ENCODE measurements at regions not wholly inside any gene's neighbourhood (a gene's known extent, or its start where the extent isn't known, plus 50 kb on each side); places are given as distances from the start of the nearest gene placed in this dataset.

DNA sequence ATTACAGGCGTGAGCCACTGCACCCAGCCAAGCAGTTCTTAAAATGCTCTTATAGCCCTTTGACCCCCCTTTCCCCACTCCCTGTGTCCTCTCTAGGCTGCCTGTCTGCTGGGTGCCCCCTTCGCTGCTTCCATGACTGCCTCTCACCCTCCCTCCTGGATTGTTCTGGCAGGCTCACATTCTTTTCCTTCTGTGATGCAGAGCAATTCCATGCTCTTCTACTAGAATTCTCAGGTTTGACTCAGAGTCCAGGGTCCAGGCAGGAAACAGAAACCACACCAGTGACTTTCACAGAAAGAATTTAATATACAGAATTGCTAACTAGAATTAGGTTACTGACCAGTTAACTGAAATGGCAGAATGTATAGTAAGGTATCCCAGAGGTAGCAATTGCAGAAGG, 244.8 kb downstream of the BAMBI start:
- no peak for DNase-seq (ENCODE audit: extremely low read depth in 1 of 2, low read depth in 1 of 2)

- no peak for DNase-seq (ENCODE audit: extremely low read depth in 1 of 2, low read depth in 1 of 2)
These were observed 245.5 kb downstream of the BAMBI start for GRCh38 chr10:28922861-28923260.

GRCh38 chr10:28924717-28925116, 247.4 kb downstream of the BAMBI start:
- DNase-seq (ENCODE audit: extremely low read depth in 1 of 2, low read depth in 1 of 2) = no peak

DNA sequence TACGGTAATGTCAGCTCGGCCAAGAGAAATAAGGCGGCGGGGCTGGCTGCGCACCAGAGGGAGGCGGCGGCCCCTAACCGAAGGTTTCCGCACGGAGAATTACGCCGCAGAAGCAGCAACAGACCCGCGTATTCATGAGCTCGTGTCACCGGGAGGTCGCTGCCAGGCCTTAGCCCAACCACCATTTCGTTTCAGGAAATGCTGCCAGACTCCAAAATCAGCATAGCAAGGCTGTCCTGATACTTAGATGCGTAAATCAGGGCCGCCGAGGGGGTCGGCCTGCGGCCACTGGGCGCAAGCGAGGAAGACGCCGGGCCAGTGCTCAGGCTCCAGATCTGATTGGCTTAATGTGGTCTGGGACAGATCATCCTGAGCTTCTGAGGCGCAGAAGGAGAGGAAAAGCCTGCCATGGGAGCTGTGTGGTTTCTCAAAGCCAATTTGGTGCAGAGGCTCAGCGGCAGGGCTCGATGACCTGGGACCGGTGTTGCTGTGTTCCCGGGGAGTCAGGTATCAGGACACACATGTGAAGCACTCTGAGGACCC, 247.9 kb downstream of the BAMBI start:
- DNase-seq (ENCODE audit: extremely low read depth in 1 of 2, low read depth in 1 of 2) = no peak

GRCh38 chr10:28926932-28927331, 249.6 kb downstream of the BAMBI start:
- no peak for DNase-seq (ENCODE audit: extremely low read depth in 1 of 2, low read depth in 1 of 2)

DNA sequence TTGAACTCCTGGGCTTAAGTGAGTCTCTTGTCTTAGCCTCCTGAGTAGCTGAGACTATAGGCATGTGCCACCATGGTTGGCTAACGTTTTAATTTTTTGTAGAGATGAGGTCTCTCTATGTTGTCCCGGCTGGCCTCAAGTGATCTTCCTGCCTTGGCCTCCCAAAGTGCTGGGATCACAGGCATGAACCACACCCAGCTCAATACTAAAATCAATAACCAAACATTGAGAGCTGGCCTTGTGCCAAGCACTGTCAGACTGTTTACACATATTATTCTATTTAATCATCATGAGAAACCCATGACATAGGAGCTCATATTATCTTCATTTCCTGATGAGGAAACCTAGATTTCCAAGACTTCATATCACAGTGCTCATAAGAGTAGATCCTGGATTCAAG, 251.2 kb downstream of the BAMBI start:
- no peak for DNase-seq (ENCODE audit: extremely low read depth in 1 of 2, low read depth in 1 of 2)

- DNase-seq (ENCODE audit: extremely low read depth in 1 of 2, low read depth in 1 of 2) = no peak
These were observed 252.6 kb downstream of the BAMBI start for GRCh38 chr10:28929942-28930341.

- no peak for DNase-seq (ENCODE audit: extremely low read depth in 1 of 2, low read depth in 1 of 2)
These were observed 253.5 kb downstream of the BAMBI start for GRCh38 chr10:28930514-28931495.

DNA sequence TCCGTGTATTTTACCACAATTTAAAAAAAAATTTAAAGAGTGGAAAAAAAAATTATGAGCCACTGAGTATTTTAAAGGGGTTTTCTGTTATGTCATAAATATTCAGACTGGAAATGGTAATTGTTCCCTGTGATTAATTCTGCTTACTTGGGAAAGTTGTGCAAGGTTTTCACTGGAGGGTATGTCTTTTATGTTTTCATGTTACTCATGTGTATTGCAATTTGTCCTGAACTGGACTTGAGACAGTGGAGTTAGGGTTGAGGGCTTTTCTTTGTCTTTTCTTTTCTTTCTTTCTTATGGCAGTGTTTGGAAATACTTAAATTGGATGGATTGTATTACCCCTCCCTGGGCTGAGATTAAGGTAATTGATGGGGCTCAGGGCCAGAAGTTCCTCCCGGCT, 257.7 kb downstream of the BAMBI start:
- DNase-seq (ENCODE audit: extremely low read depth in 1 of 2, low read depth in 1 of 2) = no peak

GRCh38 chr10:28937959-28938358, 260.6 kb downstream of the BAMBI start:
- no peak for DNase-seq (ENCODE audit: extremely low read depth in 1 of 2, low read depth in 1 of 2)

GRCh38 chr10:28938745-28939144, 261.4 kb downstream of the BAMBI start:
- DNase-seq (ENCODE audit: extremely low read depth in 1 of 2, low read depth in 1 of 2) = no peak

- DNase-seq (ENCODE audit: extremely low read depth in 1 of 2, low read depth in 1 of 2) = no peak
These were observed 262.2 kb downstream of the BAMBI start for GRCh38 chr10:28939281-28940157.

GRCh38 chr10:28940158-28940888, 263.0 kb downstream of the BAMBI start:
- DNase-seq (ENCODE audit: extremely low read depth in 1 of 2, low read depth in 1 of 2) = no peak

GRCh38 chr10:28942012-28942411, 264.7 kb downstream of the BAMBI start:
- no peak for DNase-seq (ENCODE audit: extremely low read depth in 1 of 2, low read depth in 1 of 2)

GRCh38 chr10:28945959-28946358, 268.6 kb downstream of the BAMBI start:
- DNase-seq (ENCODE audit: extremely low read depth in 1 of 2, low read depth in 1 of 2) = no peak

DNA sequence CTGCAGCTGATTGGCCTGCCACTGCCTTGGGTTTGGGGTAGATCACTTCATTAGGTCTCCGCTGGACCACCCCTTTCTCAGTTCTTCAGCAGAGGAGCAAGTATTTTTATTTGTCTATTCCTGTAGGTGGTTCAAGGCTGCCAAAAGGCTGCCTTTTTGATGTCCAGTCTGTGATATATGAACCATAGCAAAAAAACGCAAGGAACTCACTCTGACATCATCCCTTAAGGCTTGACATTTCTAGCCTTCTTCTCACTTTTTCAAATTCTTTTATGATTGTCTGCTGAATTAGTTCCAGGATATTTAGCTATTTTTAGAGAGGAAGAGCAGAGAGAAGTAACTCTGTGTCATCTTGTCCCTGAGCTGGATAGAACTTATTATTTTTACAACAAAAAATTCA, 269.2 kb downstream of the BAMBI start:
- no peak for DNase-seq (ENCODE audit: extremely low read depth in 1 of 2, low read depth in 1 of 2)

GRCh38 chr10:28947171-28947570, 269.9 kb downstream of the BAMBI start:
- no peak for DNase-seq (ENCODE audit: extremely low read depth in 1 of 2, low read depth in 1 of 2)

GRCh38 chr10:28948046-28948445, 270.7 kb downstream of the BAMBI start:
- DNase-seq (ENCODE audit: extremely low read depth in 1 of 2, low read depth in 1 of 2) = no peak

- no peak for DNase-seq (ENCODE audit: extremely low read depth in 1 of 2, low read depth in 1 of 2)
These were observed 272.0 kb downstream of the BAMBI start for GRCh38 chr10:28949005-28950004.

DNA sequence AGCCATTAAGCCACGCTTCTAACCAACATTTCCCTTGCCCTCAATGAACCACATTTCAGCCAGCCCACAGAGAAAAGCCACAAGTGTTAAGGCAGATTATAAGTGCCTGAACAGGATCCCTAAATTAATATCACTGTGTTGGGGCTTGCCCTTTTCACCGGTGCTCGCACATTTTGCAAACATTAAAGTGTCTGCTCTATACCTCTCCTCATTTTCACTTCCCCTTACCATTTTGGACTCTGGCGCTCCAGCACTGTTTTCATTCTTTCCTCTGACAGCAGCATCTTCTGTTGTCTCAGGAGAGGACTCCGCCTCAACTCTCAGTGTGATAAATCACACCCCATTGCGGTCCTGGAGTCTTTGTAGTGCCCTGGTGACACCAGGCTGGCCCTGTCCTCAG, 274.2 kb downstream of the BAMBI start:
- DNase-seq (ENCODE audit: extremely low read depth in 1 of 2, low read depth in 1 of 2) = no peak

Data from stimulated activated CD8-positive, alpha-beta memory T cell treated with anti-CD3 and anti-CD28 coated beads, Interleukin-7, amount 100 ng/mL, for 48 hours (primary cell).